Smooth muscle cell (in vitro differentiated cells): ENCODE measurements at regions not wholly inside any gene's neighbourhood (a gene's known extent, or its start where the extent isn't known, plus 50 kb on each side); places are given as distances from the start of the nearest gene placed in this dataset.

Experiments
- DNase-seq: peaks from one replicate; lab custom pipeline; 2025; ENCODE audit not compliant: unreplicated experiment; lab: John Stamatoyannopoulos, UW
- H2AFZ ChIP-seq: fragments of 200-600 bp; sonication (generic); 2 replicates; pipeline ENCODE4 v1.6.0; 2016; ENCODE audit warnings: antibody characterized with exemption, low read depth, mild to moderate bottlenecking
- H3F3A ChIP-seq: fragments of 200-600 bp; sonication (generic); 2 replicates; pipeline ENCODE4 v1.6.0; 2017; ENCODE audit warnings: antibody characterized with exemption, low read depth
- H3K27ac ChIP-seq: fragments of 200-600 bp; sonication (generic); 2 replicates; pipeline ENCODE4 v1.5.1; 2016; ENCODE audit warnings: low read depth, mild to moderate bottlenecking
- H3K27me3 ChIP-seq: fragments of 200-600 bp; sonication (generic); 2 replicates; pipeline ENCODE4 v1.6.1; 2016; ENCODE audit warnings: low read depth, mild to moderate bottlenecking
- H3K36me3 ChIP-seq: fragments of 200-600 bp; sonication (generic); 2 replicates; pipeline ENCODE4 v1.5.1; 2016; ENCODE audit warnings: low read depth
- H3K4me1 ChIP-seq: fragments of 200-600 bp; sonication (generic); 2 replicates; pipeline ENCODE4 v1.5.1; 2016; ENCODE audit warnings: low read depth
- H3K4me2 ChIP-seq: fragments of 200-600 bp; sonication (generic); 2 replicates; pipeline ENCODE4 v1.6.0; 2016; ENCODE audit warnings: mild to moderate bottlenecking
- H3K4me3 ChIP-seq: fragments of 200-600 bp; sonication (generic); 2 replicates; pipeline ENCODE4 v1.5.1; 2016; ENCODE audit warnings: mild to moderate bottlenecking
- H3K79me2 ChIP-seq: fragments of 200-600 bp; sonication (generic); 2 replicates; pipeline ENCODE4 v1.6.0; 2016; ENCODE audit warnings: low read depth, mild to moderate bottlenecking
- H3K9ac ChIP-seq: fragments of 200-600 bp; sonication (generic); 2 replicates; pipeline ENCODE4 v1.6.0; 2016; ENCODE audit warnings: low read depth
- H3K9me3 ChIP-seq: fragments of 200-600 bp; sonication (generic); replicated peaks from 2 replicates; pipeline ENCODE4 v1.5.1; 2016; ENCODE audit warnings: low read depth
- H4K20me1 ChIP-seq: fragments of 200-600 bp; sonication (generic); 2 replicates; pipeline ENCODE4 v1.6.0; 2016; ENCODE audit warnings: low read depth
- CTCF ChIP-seq: fragments of 200-600 bp; sonication (generic); IDR thresholded peaks from 2 replicates; pipeline ENCODE4 v1.5.1; 2017; ENCODE audit warnings: borderline replicate concordance, mild to moderate bottlenecking, antibody characterized with exemption; ENCODE audit not compliant: insufficient read depth, poor library complexity, severe bottlenecking
- WGBS: methylation state at CpG from one replicate; pipeline ENCODE4 v1.1.7; 2016; ENCODE audit warnings: low lambda C conversion rate; 5-methylcytosine and 5-hydroxymethylcytosine counted together

GRCh38 chr5:117568622-117569021, 994.0 kb upstream of the SEMA6A start:
- Histone ChIP-seq H3K36me3 (no peaks in the 10 kb centered on the region), H3K4me2 (no peak overlapping the region), H3K27me3 (no peaks in the 10 kb centered on the region), H3K4me1 (no peaks in the 10 kb centered on the region), H3F3A (no peaks in the 10 kb centered on the region), H3K79me2 (no peaks in the 10 kb centered on the region), H3K27ac (no peak overlapping the region), H3K9ac (no peak overlapping the region), H3K9me3 (no peaks in the 10 kb centered on the region), H4K20me1 (no peaks in the 10 kb centered on the region), H2AFZ (no peak overlapping the region), H3K4me3 (no peak overlapping the region)
- TF ChIP-seq CTCF: no peak
- WGBS: 67% methylated on average over 1 of the region's 1 CpG
- DNase-seq: no peak

- no peaks in the 10 kb centered on the region for H3F3A ChIP-seq
- H3K36me3 ChIP-seq: no peaks in the 10 kb centered on the region
- no peaks in the 10 kb centered on the region for H3K27me3 ChIP-seq
- no peaks in the 10 kb centered on the region for H3K9me3 ChIP-seq
- no peaks in the 10 kb centered on the region for H3K4me1 ChIP-seq
- TF ChIP-seq CTCF: no peak
- H3K9ac ChIP-seq: no peak overlapping the region
- H4K20me1 ChIP-seq: no peaks in the 10 kb centered on the region
- no peak overlapping the region for H2AFZ ChIP-seq
- no peak overlapping the region for H3K4me3 ChIP-seq
- no peaks in the 10 kb centered on the region for H3K79me2 ChIP-seq
- H3K27ac ChIP-seq: no peak overlapping the region
- WGBS: 69% methylated on average over 2 of the region's 2 CpGs
- DNase-seq: no peak
- no peak overlapping the region for H3K4me2 ChIP-seq
Observed at GRCh38 chr5:117568126-117568525, 993.5 kb upstream of the SEMA6A start.

- Histone ChIP-seq H3K9ac (no peak overlapping the region), H3K4me2 (no peak overlapping the region), H3K9me3 (no peaks in the 10 kb centered on the region), H2AFZ (no peak overlapping the region), H3K79me2 (no peaks in the 10 kb centered on the region), H4K20me1 (no peaks in the 10 kb centered on the region), H3K27ac (no peak overlapping the region), H3K36me3 (no peaks in the 10 kb centered on the region), H3F3A (no peaks in the 10 kb centered on the region), H3K27me3 (no peaks in the 10 kb centered on the region), H3K4me3 (no peak overlapping the region), H3K4me1 (no peaks in the 10 kb centered on the region)
- 98% methylated on average over 1 of the region's 1 CpG for WGBS
- DNase-seq: no peak
- no peak for TF ChIP-seq CTCF
Observed at GRCh38 chr5:117562647-117563046, 988.0 kb upstream of the SEMA6A start.

GRCh38 chr5:117561531-117561930, 986.9 kb upstream of the SEMA6A start:
- H3K27me3 ChIP-seq: no peaks in the 10 kb centered on the region
- H3K4me1 ChIP-seq: no peaks in the 10 kb centered on the region
- no peak overlapping the region for H3K9ac ChIP-seq
- 92% methylated on average over 2 of the region's 2 CpGs for WGBS
- no peaks in the 10 kb centered on the region for H4K20me1 ChIP-seq
- no peaks in the 10 kb centered on the region for H3K36me3 ChIP-seq
- H2AFZ ChIP-seq: no peak overlapping the region
- H3F3A ChIP-seq: no peaks in the 10 kb centered on the region
- H3K79me2 ChIP-seq: no peaks in the 10 kb centered on the region
- no peak overlapping the region for H3K4me2 ChIP-seq
- DNase-seq: no peak
- no peak overlapping the region for H3K4me3 ChIP-seq
- H3K9me3 ChIP-seq: no peaks in the 10 kb centered on the region
- no peak overlapping the region for H3K27ac ChIP-seq
- TF ChIP-seq CTCF: no peak
